ENCODE measurements at regions not wholly inside any gene's neighbourhood (a gene's known extent, or its start where the extent isn't known, plus 50 kb on each side); places are given as distances from the start of the nearest gene placed in this dataset.

DNA sequence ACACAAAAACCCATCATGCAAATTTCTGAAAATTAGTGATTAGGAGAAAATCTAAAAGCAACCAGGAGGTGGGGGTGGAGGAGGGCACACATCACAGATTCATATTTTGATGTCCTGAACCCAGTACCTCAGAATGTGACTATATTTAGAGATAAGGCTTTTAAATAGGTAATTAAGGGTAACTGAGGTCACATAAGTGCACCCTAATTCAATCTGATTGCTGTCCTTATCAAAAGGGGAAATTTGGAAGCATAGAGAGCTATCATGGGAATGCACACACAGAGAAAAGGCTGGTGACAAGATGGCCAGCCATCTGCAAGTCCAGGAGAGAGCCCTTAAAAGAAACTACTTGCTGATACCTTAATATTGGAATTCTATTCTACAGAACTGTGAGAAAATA, 281.8 kb upstream of the UGT8 start:
- TF ChIP-seq CTCF (IDR thresholded peaks at IDR 0.05; ENCODE audit: borderline replicate concordance, control extremely low read depth, extremely low read depth, insufficient read depth, missing control alignments): no peak
- in situ Hi-C loops (cut with MboI; ENCODE audit: low sequenced_read_pairs, unreplicated experiment): no loop called here
- DNase-seq (ENCODE audit: low spot score): no peak

GRCh38 chr4:114317564-114317963, 281.0 kb upstream of the UGT8 start:
- TF ChIP-seq CTCF (IDR thresholded peaks at IDR 0.05; ENCODE audit: borderline replicate concordance, control extremely low read depth, extremely low read depth, insufficient read depth, missing control alignments): no peak
- no peak for DNase-seq (ENCODE audit: low spot score)
- in situ Hi-C loops (cut with MboI; ENCODE audit: low sequenced_read_pairs, unreplicated experiment): no loop called here

- DNase-seq (ENCODE audit: low spot score): no peak
- in situ Hi-C loops (cut with MboI; ENCODE audit: low sequenced_read_pairs, unreplicated experiment): no loop called here
- no peak for TF ChIP-seq CTCF (IDR thresholded peaks at IDR 0.05; ENCODE audit: borderline replicate concordance, control extremely low read depth, extremely low read depth, insufficient read depth, missing control alignments)
Measured at GRCh38 chr4:114318309-114318708, 280.3 kb upstream of the UGT8 start.

- no peak for DNase-seq (ENCODE audit: low spot score)
- in situ Hi-C loops (cut with MboI; ENCODE audit: low sequenced_read_pairs, unreplicated experiment): no loop called here
- TF ChIP-seq CTCF (IDR thresholded peaks at IDR 0.05; ENCODE audit: borderline replicate concordance, control extremely low read depth, extremely low read depth, insufficient read depth, missing control alignments): no peak
Measured at GRCh38 chr4:114320126-114320525, 278.5 kb upstream of the UGT8 start.

DNA sequence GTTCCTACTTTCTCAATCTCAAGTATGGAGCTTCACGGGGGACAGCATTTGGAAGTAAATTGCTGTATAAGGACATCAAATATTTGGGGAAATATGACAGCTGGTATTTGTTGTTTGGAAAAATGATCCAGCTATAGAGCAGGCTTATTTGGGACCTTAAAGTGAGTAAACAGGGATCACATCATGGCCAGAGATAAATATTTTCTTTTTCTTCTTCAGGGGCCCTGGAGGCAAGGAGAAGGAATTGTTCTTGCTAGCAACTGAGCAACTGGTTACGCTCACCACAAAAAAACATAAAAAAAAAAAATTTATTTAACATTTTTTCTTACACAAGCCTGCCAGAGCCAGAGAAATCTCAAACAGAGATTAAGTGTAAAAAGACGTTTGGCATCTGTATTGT, 277.2 kb upstream of the UGT8 start:
- in situ Hi-C loops (cut with MboI; ENCODE audit: low sequenced_read_pairs, unreplicated experiment): no loop called here
- TF ChIP-seq CTCF (IDR thresholded peaks at IDR 0.05; ENCODE audit: borderline replicate concordance, control extremely low read depth, extremely low read depth, insufficient read depth, missing control alignments): no peak
- DNase-seq (ENCODE audit: low spot score): no peak

GRCh38 chr4:114323841-114324240, 274.8 kb upstream of the UGT8 start:
- TF ChIP-seq CTCF (IDR thresholded peaks at IDR 0.05; ENCODE audit: borderline replicate concordance, control extremely low read depth, extremely low read depth, insufficient read depth, missing control alignments): no peak
- in situ Hi-C loops (cut with MboI; ENCODE audit: low sequenced_read_pairs, unreplicated experiment): no loop called here
- DNase-seq (ENCODE audit: low spot score): no peak

DNA sequence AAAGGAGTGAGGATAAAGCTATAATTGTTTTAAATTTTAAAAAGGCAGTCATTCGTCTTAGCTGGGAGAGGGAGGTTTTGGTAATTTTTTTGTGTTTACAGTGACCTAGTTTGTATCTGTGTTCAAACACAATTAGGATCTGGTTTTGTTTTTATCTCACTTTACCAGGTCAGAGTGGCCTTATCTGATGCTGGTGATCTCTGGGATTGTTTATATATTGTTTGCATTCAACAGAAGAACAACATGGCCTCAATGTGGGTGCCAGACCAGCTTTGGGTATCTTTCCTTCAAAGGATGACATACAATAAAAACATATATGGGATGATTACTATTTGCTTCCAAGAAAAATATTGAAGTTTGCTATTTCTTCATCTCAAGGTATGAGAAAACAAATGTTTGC, 272.2 kb upstream of the UGT8 start:
- TF ChIP-seq CTCF (IDR thresholded peaks at IDR 0.05; ENCODE audit: borderline replicate concordance, control extremely low read depth, extremely low read depth, insufficient read depth, missing control alignments): no peak
- no peak for DNase-seq (ENCODE audit: low spot score)
- in situ Hi-C loops (cut with MboI; ENCODE audit: low sequenced_read_pairs, unreplicated experiment): no loop called here

Measured in GM13976 (cell line).